ENCODE measurements at regions not wholly inside any gene's neighbourhood (a gene's known extent, or its start where the extent isn't known, plus 50 kb on each side); places are given as distances from the start of the nearest gene placed in this dataset.
A peak's percentile ranks its signal among the peaks of the same experiment; 100 is the strongest.

GRCh38 chr12:124430491-124430890 is 135.6 kb downstream of the RFLNA start:
- Histone ChIP-seq H3K27me3 (replicated peaks in 1 of 7) (no peaks in the 10 kb centered on the region), H3K4me1 (peaks cover 25 to 79% (median 48%) of the 10 kb centered on the region in 6 donors), H3K9me3 (no peaks in the 10 kb centered on the region), H3K36me3 (peaks cover 0 to 78% (median 34%) of the 10 kb centered on the region in 6 donors), H3K4me3 (no peak overlapping the region), H3K27ac (no peak overlapping the region)
- TF ChIP-seq POLR2A (IDR thresholded peaks at IDR 0.05) (no peak), POLR2AphosphoS5 (IDR thresholded peaks at IDR 0.05) (peak in 1 of 3 donors; percentile 42), CTCF (IDR thresholded peaks at IDR 0.05 in 8 of 11, conservative IDR thresholded peaks at IDR 0.05 in 3 of 11) (no peak)
- WGBS, 5 donors = 95 to 98% (median 97%) methylated on average over 17 to 23 of the region's 23 CpGs
- intact Hi-C loops (cut with DNase I; ENCODE audit: low total_unique reads) = no loop called here
- DNase-seq = no peak

DNA sequence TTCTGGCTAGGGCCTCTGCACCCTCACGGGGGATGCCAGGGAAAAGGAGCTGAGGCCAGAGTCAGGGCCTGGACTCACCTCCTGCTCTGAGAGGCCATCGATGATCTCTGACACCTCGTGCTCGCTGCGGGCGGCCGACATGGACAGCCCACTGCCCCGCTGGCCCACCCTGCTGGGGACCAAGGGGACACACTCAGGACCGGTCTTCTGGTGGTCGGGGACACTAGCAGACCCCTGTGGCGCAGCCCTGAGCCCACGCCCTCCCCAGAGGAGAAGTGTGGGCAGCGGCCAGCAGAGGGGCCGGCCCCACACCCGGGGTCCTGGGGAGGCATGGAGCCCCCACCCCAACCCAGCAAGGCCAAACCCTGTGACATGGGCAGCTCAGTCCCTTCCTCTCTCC is 134.6 kb downstream of the RFLNA start:
- no peaks in the 10 kb centered on the region for H3K27me3 ChIP-seq (replicated peaks in 1 of 7)
- intact Hi-C loops (cut with DNase I; ENCODE audit: low total_unique reads) = no loop called here
- peaks cover 0 to 78% (median 39%) of the 10 kb centered on the region in 6 donors for H3K36me3 ChIP-seq
- H3K9me3 ChIP-seq = no peaks in the 10 kb centered on the region
- H3K4me1 ChIP-seq = peaks cover 25 to 81% (median 50%) of the 10 kb centered on the region in 6 donors
- no peak overlapping the region for H3K4me3 ChIP-seq
- TF ChIP-seq POLR2A (IDR thresholded peaks at IDR 0.05) (no peak), CTCF (IDR thresholded peaks at IDR 0.05 in 8 of 11, conservative IDR thresholded peaks at IDR 0.05 in 3 of 11) (no peak), POLR2AphosphoS5 (IDR thresholded peaks at IDR 0.05) (peak in 1 of 3 donors; percentile 13)
- DNase-seq = no peak
- H3K27ac ChIP-seq = peak overlapping the region in 5 of 8 donors; percentile 13 to 75 (median 67)
- 95 to 96% (median 96%) methylated on average over 8 to 15 of the region's 15 CpGs for WGBS, 5 donors

- Histone ChIP-seq H3K4me1 (peaks cover 28 to 81% (median 55%) of the 10 kb centered on the region in 6 donors), H3K27me3 (replicated peaks in 1 of 7) (no peaks in the 10 kb centered on the region), H3K4me3 (no peak overlapping the region), H3K9me3 (no peaks in the 10 kb centered on the region), H3K27ac (peak overlapping the region in 6 of 8 donors; percentile 58 to 75 (median 66)), H3K36me3 (peaks cover 0 to 78% (median 39%) of the 10 kb centered on the region in 6 donors)
- 53 to 63% (median 57%) methylated on average over 8 to 13 of the region's 13 CpGs for WGBS, 5 donors
- intact Hi-C loops (cut with DNase I; ENCODE audit: low total_unique reads) = no loop called here
- TF ChIP-seq POLR2AphosphoS5 (IDR thresholded peaks at IDR 0.05) (peak in 2 of 3 donors; percentile 50 to 53), CTCF (IDR thresholded peaks at IDR 0.05 in 8 of 11, conservative IDR thresholded peaks at IDR 0.05 in 3 of 11) (no peak)
- DNase-seq = no peak
These were observed 133.9 kb downstream of the RFLNA start for GRCh38 chr12:124428792-124429281.

GRCh38 chr12:124428136-124428791 is 133.4 kb downstream of the RFLNA start:
- intact Hi-C loops (cut with DNase I; ENCODE audit: low total_unique reads) = no loop called here
- TF ChIP-seq POLR2A (IDR thresholded peaks at IDR 0.05) = no peak
- no peak for TF ChIP-seq CTCF (IDR thresholded peaks at IDR 0.05 in 8 of 11, conservative IDR thresholded peaks at IDR 0.05 in 3 of 11)
- TF ChIP-seq POLR2AphosphoS5 (IDR thresholded peaks at IDR 0.05) = no peak
- H3K36me3 ChIP-seq = peaks cover 0 to 81% (median 40%) of the 10 kb centered on the region in 6 donors
- WGBS, 5 donors = 56 to 79% (median 66%) methylated on average over 21 to 23 of the region's 23 CpGs
- H3K4me3 ChIP-seq = no peak overlapping the region
- peaks cover 34 to 84% (median 59%) of the 10 kb centered on the region in 6 donors for H3K4me1 ChIP-seq
- no peak for DNase-seq
- no peaks in the 10 kb centered on the region for H3K9me3 ChIP-seq
- H3K27me3 ChIP-seq (replicated peaks in 1 of 7) = no peaks in the 10 kb centered on the region
- peak overlapping the region in 6 of 8 donors; percentile 58 to 75 (median 66) for H3K27ac ChIP-seq
